Erythroblast (primary cell): ENCODE measurements at regions not wholly inside any gene's neighbourhood (a gene's known extent, or its start where the extent isn't known, plus 50 kb on each side); places are given as distances from the start of the nearest gene placed in this dataset.

Experiments used
- GATA1 ChIP-seq: IDR thresholded peaks from 2 replicates; pipeline ENCODE4 v1.6.1; 2011; ENCODE audit warnings: low read depth, mild to moderate bottlenecking, control low read depth, low read length, moderate library complexity
- POLR2A ChIP-seq: IDR thresholded peaks from 2 replicates; pipeline ENCODE4 v1.6.1; 2011; ENCODE audit warnings: mild to moderate bottlenecking, low read length

GRCh38 chr4:176988226-176988625 lies 195.5 kb upstream of the VEGFC start:
- no peak for TF ChIP-seq POLR2A
- no peak for TF ChIP-seq GATA1
